ENCODE measurements at regions not wholly inside any gene's neighbourhood (a gene's known extent, or its start where the extent isn't known, plus 50 kb on each side); places are given as distances from the start of the nearest gene placed in this dataset.

GRCh38 chr5:56692359-56693219 is 122.8 kb upstream of the MAP3K1 start:
- DNase-seq (ENCODE audit: low spot score) (no peak), FAIRE-seq (no peak), ATAC-seq (no peak)
- Histone ChIP-seq H3K4me3 (replicated peaks in 1 of 3; ENCODE audit: insufficient read depth in 1 of 3, low read depth in 2 of 3, low read length in 3 of 3) (no peak overlapping the region), H2AFZ (ENCODE audit: low read length) (no peak overlapping the region), H3K4me2 (ENCODE audit: low read depth, low read length) (no peak overlapping the region), H3K27ac (ENCODE audit: extremely low read length, insufficient read depth, low read length) (no peak overlapping the region), H3K9ac (ENCODE audit: insufficient read depth, low read depth, low read length) (no peak overlapping the region), H3K79me2 (ENCODE audit: insufficient read depth, low read length) (no peaks in the 10 kb centered on the region), H4K20me1 (ENCODE audit: insufficient read depth, low read length) (no peaks in the 10 kb centered on the region), H3K4me1 (ENCODE audit: insufficient read depth, low read length) (peaks cover 12% of the 10 kb centered on the region), H3K27me3 (ENCODE audit: control insufficient read depth in 1 of 2, insufficient read depth in 2 of 2, low read length in 2 of 2) (peaks cover 0 to 2% of the 10 kb centered on the region in 2 experiments; a peak in 1 of 5 replicates), H3K9me3 (ENCODE audit: low read length) (no peaks in the 10 kb centered on the region), H3K36me3 (replicated peaks in 1 of 2; ENCODE audit: control insufficient read depth in 1 of 2, insufficient read depth in 2 of 2, low read length in 2 of 2) (no peaks in the 10 kb centered on the region)
- BruUV-seq (replicated peaks), result no TSS peak
- WGBS (ENCODE audit: low lambda C conversion rate), result 22% methylated on average over 10 of the region's 10 CpGs
- TF ChIP-seq RAD51 (IDR thresholded peaks at IDR 0.05; ENCODE audit: borderline replicate concordance) (no peak), ZNF776 (CRISPR knock-in tag; IDR thresholded peaks at IDR 0.05) (no peak), YY1 (IDR thresholded peaks at IDR 0.05; ENCODE audit: insufficient read depth, insufficient replicate concordance, low read depth, low read length) (no peak), PTBP1 (IDR thresholded peaks at IDR 0.05; ENCODE audit: low read depth, low read length, poor library complexity, severe bottlenecking) (no peak), HDAC1 (CRISPR knock-in tag; IDR thresholded peaks at IDR 0.05) (no peak), ZNF234 (CRISPR knock-in tag; conservative IDR thresholded peaks at IDR 0.05) (no peak), ZNF674 (CRISPR knock-in tag; IDR thresholded peaks at IDR 0.05; ENCODE audit: low read depth) (no peak), THYN1 (CRISPR knock-in tag; IDR thresholded peaks at IDR 0.05; ENCODE audit: borderline replicate concordance, low read depth) (no peak), SALL2 (CRISPR knock-in tag; IDR thresholded peaks at IDR 0.05) (no peak), FOXA1 (IDR thresholded peaks at IDR 0.05) (no peak), FOXA1 (CRISPR knock-in tag; IDR thresholded peaks at IDR 0.05) (no peak), ZNF563 (CRISPR knock-in tag; IDR thresholded peaks at IDR 0.05) (no peak), JUNB (CRISPR knock-in tag; IDR thresholded peaks at IDR 0.05; ENCODE audit: borderline replicate concordance) (no peak), UBTF (CRISPR knock-in tag; IDR thresholded peaks at IDR 0.05) (no peak)
- TF ChIP-seq, protein P1, sequence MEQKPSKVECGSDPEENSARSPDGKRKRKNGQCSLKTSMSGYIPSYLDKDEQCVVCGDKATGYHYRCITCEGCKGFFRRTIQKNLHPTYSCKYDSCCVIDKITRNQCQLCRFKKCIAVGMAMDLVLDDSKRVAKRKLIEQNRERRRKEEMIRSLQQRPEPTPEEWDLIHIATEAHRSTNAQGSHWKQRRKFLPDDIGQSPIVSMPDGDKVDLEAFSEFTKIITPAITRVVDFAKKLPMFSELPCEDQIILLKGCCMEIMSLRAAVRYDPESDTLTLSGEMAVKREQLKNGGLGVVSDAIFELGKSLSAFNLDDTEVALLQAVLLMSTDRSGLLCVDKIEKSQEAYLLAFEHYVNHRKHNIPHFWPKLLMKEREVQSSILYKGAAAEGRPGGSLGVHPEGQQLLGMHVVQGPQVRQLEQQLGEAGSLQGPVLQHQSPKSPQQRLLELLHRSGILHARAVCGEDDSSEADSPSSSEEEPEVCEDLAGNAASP (CRISPR knock-in tag; IDR thresholded peaks at IDR 0.05; ENCODE audit: borderline replicate concordance), result no peak
- TF ChIP-seq, protein P2, sequence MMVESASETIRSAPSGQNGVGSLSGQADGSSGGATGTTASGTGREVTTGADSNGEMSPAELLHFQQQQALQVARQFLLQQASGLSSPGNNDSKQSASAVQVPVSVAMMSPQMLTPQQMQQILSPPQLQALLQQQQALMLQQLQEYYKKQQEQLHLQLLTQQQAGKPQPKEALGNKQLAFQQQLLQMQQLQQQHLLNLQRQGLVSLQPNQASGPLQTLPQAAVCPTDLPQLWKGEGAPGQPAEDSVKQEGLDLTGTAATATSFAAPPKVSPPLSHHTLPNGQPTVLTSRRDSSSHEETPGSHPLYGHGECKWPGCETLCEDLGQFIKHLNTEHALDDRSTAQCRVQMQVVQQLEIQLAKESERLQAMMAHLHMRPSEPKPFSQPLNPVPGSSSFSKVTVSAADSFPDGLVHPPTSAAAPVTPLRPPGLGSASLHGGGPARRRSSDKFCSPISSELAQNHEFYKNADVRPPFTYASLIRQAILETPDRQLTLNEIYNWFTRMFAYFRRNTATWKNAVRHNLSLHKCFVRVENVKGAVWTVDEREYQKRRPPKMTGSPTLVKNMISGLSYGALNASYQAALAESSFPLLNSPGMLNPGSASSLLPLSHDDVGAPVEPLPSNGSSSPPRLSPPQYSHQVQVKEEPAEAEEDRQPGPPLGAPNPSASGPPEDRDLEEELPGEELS (CRISPR knock-in tag; IDR thresholded peaks at IDR 0.05), result no peak
- in situ Hi-C loops (cut with HindIII; ENCODE audit: extremely low pct_ligation_motif_present, low pct_unique_long_range_greater_than_20kb) (no loop called here), intact Hi-C loops (cut with micrococcal nuclease; ENCODE audit: unreplicated experiment) (no loop called here)
- POLR2A ChIA-PET, result no interaction called here
- CTCF ChIA-PET (ENCODE audit: low intra/inter-chr PET ratio, low total read pairs), result no interaction called here

Measured in HepG2 (cell line).